Keratinocyte (primary cell): ENCODE measurements at regions not wholly inside any gene's neighbourhood (a gene's known extent, or its start where the extent isn't known, plus 50 kb on each side); places are given as distances from the start of the nearest gene placed in this dataset.

ENCODE experiments used
- CTCF ChIP-seq, 3 experiments: IDR thresholded peaks in 1 of 3; conservative IDR thresholded peaks in 1 of 3; optimal IDR thresholded peaks in 1 of 3; 2 replicates in 2 of 3; 3 replicates in 1 of 3; pipeline versions ENCODE3 to v1.5.1; 2011; ENCODE audit warnings: low read length in 3 of 3, mild to moderate bottlenecking in 3 of 3, moderate library complexity in 2 of 3, control low read depth in 1 of 3, inconsistent platforms in 1 of 3; ENCODE audit not compliant: insufficient read depth in 2 of 3; ENCODE audit errors: extremely low read depth in 1 of 3
- EZH2 ChIP-seq: IDR thresholded peaks from one replicate; pipeline ENCODE4 v1.6.1; 2012; ENCODE audit warnings: inconsistent platforms, mild to moderate bottlenecking, low read length, moderate library complexity

DNA sequence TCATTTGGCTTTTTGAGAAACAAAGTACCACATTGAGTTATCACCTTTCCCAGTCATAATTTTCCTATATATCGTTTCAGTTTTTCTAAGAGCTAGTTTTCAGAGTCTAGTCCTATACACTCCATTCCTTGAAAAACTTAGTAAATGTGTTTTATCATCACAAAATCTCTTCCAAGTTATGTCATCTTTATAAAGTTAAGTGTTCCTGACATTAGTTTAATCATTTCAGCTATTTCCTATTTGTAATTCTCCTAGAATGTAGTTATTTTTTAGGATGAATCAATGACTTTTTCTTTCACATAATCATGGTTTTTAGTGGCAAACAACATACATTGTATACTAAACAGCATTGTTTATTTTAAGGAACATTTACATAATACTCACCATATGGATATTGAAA, 191.7 kb upstream of the BET1 start:
- TF ChIP-seq CTCF (optimal IDR thresholded peaks at IDR 0.05 in 1 of 3, IDR thresholded peaks at IDR 0.05 in 1 of 3, conservative IDR thresholded peaks at IDR 0.05 in 1 of 3; ENCODE audit: extremely low read depth in 1 of 3, insufficient read depth in 2 of 3, low read length in 3 of 3): no peak
- TF ChIP-seq EZH2: no peak
